GM19463 (cell line): ENCODE measurements at regions not wholly inside any gene's neighbourhood (a gene's known extent, or its start where the extent isn't known, plus 50 kb on each side); places are given as distances from the start of the nearest gene placed in this dataset.
"Not testable (repeated sequence)": the region's sequence is repeated elsewhere in the genome, so short reads cannot be mapped to it uniquely, and the experiment has no call there.

ENCODE experiments used
- ATAC-seq: cut with Tn5 transposase; IDR thresholded peaks from one replicate; pipeline ENCODE4 v1.9.1; 2021; ENCODE audit warnings: mild to moderate bottlenecking, moderate library complexity; ENCODE audit not compliant: unreplicated experiment

GRCh38 chr3:89000886-89001285 lies 106.5 kb upstream of the EPHA3 start:
- no peak for ATAC-seq

- ATAC-seq, result no peak
These were observed 105.2 kb upstream of the EPHA3 start for GRCh38 chr3:89002191-89002590.

GRCh38 chr3:89013536-89013935 lies 93.9 kb upstream of the EPHA3 start:
- ATAC-seq, result no peak

GRCh38 chr3:89017531-89017930 lies 89.9 kb upstream of the EPHA3 start:
- no peak for ATAC-seq

- no peak for ATAC-seq
These were observed 82.2 kb upstream of the EPHA3 start for GRCh38 chr3:89025185-89025584.

- no peak for ATAC-seq
These were observed 74.9 kb upstream of the EPHA3 start for GRCh38 chr3:89032346-89033013.

GRCh38 chr3:89034723-89035122 lies 72.7 kb upstream of the EPHA3 start:
- not testable (repeated sequence) for ATAC-seq

- ATAC-seq, result no peak
These were observed 68.6 kb upstream of the EPHA3 start for GRCh38 chr3:89038869-89039268.

DNA sequence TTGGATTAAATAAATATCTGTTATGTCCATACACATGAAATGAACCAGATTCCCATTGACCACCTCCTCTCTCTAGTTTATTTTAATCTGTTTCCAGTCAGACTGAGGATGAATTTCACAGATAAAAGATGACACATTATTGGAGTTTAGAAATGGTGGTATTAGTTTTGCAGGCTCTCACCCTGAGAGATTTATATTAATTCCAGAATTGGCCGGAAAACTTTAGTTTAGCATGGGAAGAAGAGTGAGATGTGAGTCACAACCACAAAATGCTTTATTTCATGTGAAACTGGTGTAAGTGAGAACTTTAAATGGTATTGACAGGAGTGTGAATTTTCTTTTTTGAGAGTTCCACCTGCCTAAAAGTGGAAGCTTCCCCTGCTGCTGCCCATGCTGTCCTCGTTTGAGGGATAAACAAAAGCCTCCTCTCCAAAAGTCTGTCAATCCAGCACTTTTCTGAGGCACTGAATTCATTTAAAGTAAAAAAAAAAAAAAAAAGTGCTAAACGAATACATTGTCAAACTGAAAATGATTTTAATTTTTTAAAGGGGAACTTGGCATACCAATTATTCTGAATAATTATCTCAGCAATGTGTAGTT lies 65.1 kb upstream of the EPHA3 start:
- ATAC-seq, result no peak

DNA sequence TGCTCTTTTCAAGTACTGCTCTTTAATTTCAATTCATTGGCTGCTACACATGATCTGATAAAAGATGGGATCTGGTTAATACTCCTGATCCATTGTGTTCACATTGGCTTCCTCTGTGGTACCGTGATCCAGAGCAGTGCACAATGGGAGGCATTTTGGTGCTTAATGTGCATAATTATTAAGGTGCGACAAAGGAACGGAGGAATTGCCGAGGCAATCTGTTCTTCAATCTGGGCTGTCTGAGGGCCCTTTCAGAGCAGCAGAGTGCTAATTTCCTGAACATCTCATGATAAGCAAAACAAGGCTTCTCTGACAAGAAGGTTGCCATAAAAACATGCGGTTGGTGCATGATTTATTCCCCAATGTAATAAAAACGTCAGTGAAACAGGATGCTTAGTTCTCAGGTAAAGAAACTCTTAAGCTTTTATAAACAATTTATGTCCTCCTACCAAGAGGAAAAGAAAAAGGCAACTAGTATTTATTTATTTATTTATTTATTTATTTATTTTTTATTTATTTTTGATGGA lies 64.0 kb upstream of the EPHA3 start:
- ATAC-seq, result no peak

- ATAC-seq, result no peak
These were observed 60.8 kb upstream of the EPHA3 start for GRCh38 chr3:89046661-89047060.

- no peak for ATAC-seq
These were observed 58.3 kb upstream of the EPHA3 start for GRCh38 chr3:89049119-89049518.

GRCh38 chr3:89052386-89052785 lies 55.0 kb upstream of the EPHA3 start:
- ATAC-seq, result no peak

DNA sequence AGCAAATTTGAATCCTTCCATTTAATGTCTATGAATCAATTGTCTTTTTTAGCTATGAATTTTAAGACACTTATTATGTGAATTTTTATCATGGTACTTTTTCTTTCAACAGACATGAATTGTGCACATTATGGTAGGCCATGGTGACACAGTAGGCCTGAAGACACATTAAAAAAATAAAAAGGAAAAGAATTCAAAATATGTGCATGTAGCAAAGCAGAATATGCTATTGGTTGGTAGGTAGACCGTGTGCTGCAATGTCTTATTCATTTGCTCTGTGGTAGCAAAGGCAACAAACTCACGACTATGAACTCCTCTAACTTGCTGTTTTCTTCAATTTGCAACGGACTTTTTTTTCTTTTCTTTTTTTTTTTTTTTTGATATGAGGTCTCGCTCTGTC lies 50.0 kb upstream of the EPHA3 start:
- no peak for ATAC-seq
